Adrenal gland (tissue), 5 donors: ENCODE measurements at regions not wholly inside any gene's neighbourhood (a gene's known extent, or its start where the extent isn't known, plus 50 kb on each side); places are given as distances from the start of the nearest gene placed in this dataset.

Experiments used
- POLR2A ChIP-seq, 2 donors: fragments of 450-650 bp; IDR thresholded peaks; one replicate each; pipeline ENCODE4 v1.6.1; 2017; ENCODE audit warnings: antibody characterized with exemption in 2 of 2, mild to moderate bottlenecking in 2 of 2, moderate library complexity in 1 of 2
- TF ChIP-seq, protein P1 (sequence below), 6 experiments: fragments of 450-650 bp in 4 of 6; fragments of 200-600 bp in 2 of 6; sonication (generic) in 1 of 6; IDR thresholded peaks; 1 replicate in 5 of 6; 2 replicates in 1 of 6; pipeline versions ENCODE4 v1.5.1 to v1.8.0; 2016 to 2021; ENCODE audit warnings: antibody characterized with exemption in 6 of 6, mild to moderate bottlenecking in 2 of 6, moderate library complexity in 1 of 6
- donor health status: DM: no; HTN: no; CAD: no.

DNA sequence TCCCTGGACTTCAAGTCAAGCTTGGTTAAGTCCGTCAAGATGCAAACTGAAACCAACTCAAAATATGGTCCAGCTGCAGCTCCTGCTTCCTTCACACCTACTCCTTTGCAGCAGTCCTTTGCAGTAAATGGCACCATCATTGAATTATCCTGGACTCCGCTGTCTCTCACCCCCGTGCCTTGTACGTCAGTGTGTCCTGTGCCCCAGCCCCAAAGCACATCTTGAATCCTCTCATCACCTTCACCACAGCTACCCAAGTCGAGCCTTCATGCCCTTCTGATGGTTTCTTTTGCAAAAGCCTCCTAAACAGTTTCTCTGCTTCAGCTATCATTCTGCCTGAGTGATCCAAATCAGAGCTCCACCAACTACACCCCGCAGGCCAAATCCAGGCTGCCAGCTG is 88.4 kb upstream of the LEP start:
- no peak for TF ChIP-seq POLR2A (IDR thresholded peaks at IDR 0.05)
- TF ChIP-seq, protein P1, sequence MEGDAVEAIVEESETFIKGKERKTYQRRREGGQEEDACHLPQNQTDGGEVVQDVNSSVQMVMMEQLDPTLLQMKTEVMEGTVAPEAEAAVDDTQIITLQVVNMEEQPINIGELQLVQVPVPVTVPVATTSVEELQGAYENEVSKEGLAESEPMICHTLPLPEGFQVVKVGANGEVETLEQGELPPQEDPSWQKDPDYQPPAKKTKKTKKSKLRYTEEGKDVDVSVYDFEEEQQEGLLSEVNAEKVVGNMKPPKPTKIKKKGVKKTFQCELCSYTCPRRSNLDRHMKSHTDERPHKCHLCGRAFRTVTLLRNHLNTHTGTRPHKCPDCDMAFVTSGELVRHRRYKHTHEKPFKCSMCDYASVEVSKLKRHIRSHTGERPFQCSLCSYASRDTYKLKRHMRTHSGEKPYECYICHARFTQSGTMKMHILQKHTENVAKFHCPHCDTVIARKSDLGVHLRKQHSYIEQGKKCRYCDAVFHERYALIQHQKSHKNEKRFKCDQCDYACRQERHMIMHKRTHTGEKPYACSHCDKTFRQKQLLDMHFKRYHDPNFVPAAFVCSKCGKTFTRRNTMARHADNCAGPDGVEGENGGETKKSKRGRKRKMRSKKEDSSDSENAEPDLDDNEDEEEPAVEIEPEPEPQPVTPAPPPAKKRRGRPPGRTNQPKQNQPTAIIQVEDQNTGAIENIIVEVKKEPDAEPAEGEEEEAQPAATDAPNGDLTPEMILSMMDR (IDR thresholded peaks at IDR 0.05), result no peak
